HG03575 (cell line): ENCODE measurements at regions not wholly inside any gene's neighbourhood (a gene's known extent, or its start where the extent isn't known, plus 50 kb on each side); places are given as distances from the start of the nearest gene placed in this dataset.

ENCODE experiments used
- ATAC-seq: cut with Tn5 transposase; IDR thresholded peaks from one replicate; pipeline ENCODE4 v1.9.1; 2021; ENCODE audit not compliant: unreplicated experiment, insufficient number of reproducible peaks, low FRiP score; ENCODE audit errors: extremely low read depth

GRCh38 chr20:18943542-18943941, 130.0 kb downstream of the SCP2D1 start:
- ATAC-seq = no peak

- ATAC-seq = no peak
Observed at GRCh38 chr20:18956890-18957289, 143.3 kb downstream of the SCP2D1 start.

- no peak for ATAC-seq
Observed at GRCh38 chr20:18957328-18957727, 143.7 kb downstream of the SCP2D1 start.

- no peak for ATAC-seq
Observed at GRCh38 chr20:18971121-18971520, 157.5 kb downstream of the SCP2D1 start.

GRCh38 chr20:18971574-18971973, 158.0 kb downstream of the SCP2D1 start:
- no peak for ATAC-seq

GRCh38 chr20:18972251-18972876, 158.8 kb downstream of the SCP2D1 start:
- no peak for ATAC-seq

GRCh38 chr20:18973529-18974173, 160.1 kb downstream of the SCP2D1 start:
- no peak for ATAC-seq

- no peak for ATAC-seq
Observed at GRCh38 chr20:18974660-18975059, 161.1 kb downstream of the SCP2D1 start.

- ATAC-seq = no peak
Observed at GRCh38 chr20:18977441-18977840, 163.9 kb downstream of the SCP2D1 start.

GRCh38 chr20:18978311-18978710, 164.7 kb downstream of the SCP2D1 start:
- ATAC-seq = no peak

- no peak for ATAC-seq
Observed at GRCh38 chr20:18979132-18979531, 165.5 kb downstream of the SCP2D1 start.

- no peak for ATAC-seq
Observed at GRCh38 chr20:18981962-18982539, 168.5 kb downstream of the SCP2D1 start.

GRCh38 chr20:18983796-18984195, 170.2 kb downstream of the SCP2D1 start:
- no peak for ATAC-seq

- ATAC-seq = no peak
Observed at GRCh38 chr20:18984238-18985200, 170.9 kb downstream of the SCP2D1 start.

GRCh38 chr20:18985551-18985950, 172.0 kb downstream of the SCP2D1 start:
- ATAC-seq = no peak

GRCh38 chr20:18986146-18986830, 172.7 kb downstream of the SCP2D1 start:
- no peak for ATAC-seq

GRCh38 chr20:18986895-18987580, 173.5 kb downstream of the SCP2D1 start:
- no peak for ATAC-seq

- no peak for ATAC-seq
Observed at GRCh38 chr20:18987781-18988360, 174.3 kb downstream of the SCP2D1 start.
